LNCaP clone FGC (cell line): ENCODE measurements at regions not wholly inside any gene's neighbourhood (a gene's known extent, or its start where the extent isn't known, plus 50 kb on each side); places are given as distances from the start of the nearest gene placed in this dataset.

Experiments
- DNase-seq: peaks from one replicate; pipeline ENCODE4 v3.0.0-alpha.2; 2011; ENCODE audit warnings: low read depth
- H3K4me3 ChIP-seq: 2 replicates; pipeline ENCODE4 v1.5.1; 2011; ENCODE audit warnings: mild to moderate bottlenecking, low read depth, low read length, control low read depth
- TF ChIP-seq, protein P1 (sequence below): IDR thresholded peaks from 2 replicates; pipeline ENCODE4 v1.5.1; 2012; ENCODE audit warnings: mild to moderate bottlenecking; ENCODE audit not compliant: control insufficient read depth, insufficient read depth; ENCODE audit errors: extremely low read depth

- TF ChIP-seq, protein P1, sequence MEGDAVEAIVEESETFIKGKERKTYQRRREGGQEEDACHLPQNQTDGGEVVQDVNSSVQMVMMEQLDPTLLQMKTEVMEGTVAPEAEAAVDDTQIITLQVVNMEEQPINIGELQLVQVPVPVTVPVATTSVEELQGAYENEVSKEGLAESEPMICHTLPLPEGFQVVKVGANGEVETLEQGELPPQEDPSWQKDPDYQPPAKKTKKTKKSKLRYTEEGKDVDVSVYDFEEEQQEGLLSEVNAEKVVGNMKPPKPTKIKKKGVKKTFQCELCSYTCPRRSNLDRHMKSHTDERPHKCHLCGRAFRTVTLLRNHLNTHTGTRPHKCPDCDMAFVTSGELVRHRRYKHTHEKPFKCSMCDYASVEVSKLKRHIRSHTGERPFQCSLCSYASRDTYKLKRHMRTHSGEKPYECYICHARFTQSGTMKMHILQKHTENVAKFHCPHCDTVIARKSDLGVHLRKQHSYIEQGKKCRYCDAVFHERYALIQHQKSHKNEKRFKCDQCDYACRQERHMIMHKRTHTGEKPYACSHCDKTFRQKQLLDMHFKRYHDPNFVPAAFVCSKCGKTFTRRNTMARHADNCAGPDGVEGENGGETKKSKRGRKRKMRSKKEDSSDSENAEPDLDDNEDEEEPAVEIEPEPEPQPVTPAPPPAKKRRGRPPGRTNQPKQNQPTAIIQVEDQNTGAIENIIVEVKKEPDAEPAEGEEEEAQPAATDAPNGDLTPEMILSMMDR = no peak
- DNase-seq = no peak
- no peak overlapping the region for H3K4me3 ChIP-seq
These were observed 104.3 kb upstream of the DYNLRB2 start for GRCh38 chr16:80436510-80436909.

DNA sequence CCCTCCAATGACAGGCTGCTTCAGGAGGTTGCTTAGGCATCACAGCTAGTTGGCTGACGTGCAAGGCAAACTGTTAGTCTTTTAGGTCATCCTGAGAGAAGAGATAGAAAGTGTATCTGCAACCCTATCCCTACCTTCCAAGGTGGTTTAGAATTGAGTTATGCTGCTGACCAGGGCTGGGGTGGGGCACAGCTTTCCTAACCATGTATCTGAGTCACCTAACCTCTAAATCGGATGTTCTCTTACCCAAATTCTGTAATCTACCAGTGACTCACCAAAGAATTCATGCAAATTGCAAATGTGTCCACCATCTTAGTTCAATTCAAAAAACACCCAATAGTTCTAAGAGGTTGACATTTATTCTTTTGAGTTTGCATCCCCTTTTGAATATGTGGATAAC, 107.2 kb upstream of the DYNLRB2 start:
- no peak for DNase-seq
- TF ChIP-seq, protein P1 = no peak
- H3K4me3 ChIP-seq = no peak overlapping the region

DNA sequence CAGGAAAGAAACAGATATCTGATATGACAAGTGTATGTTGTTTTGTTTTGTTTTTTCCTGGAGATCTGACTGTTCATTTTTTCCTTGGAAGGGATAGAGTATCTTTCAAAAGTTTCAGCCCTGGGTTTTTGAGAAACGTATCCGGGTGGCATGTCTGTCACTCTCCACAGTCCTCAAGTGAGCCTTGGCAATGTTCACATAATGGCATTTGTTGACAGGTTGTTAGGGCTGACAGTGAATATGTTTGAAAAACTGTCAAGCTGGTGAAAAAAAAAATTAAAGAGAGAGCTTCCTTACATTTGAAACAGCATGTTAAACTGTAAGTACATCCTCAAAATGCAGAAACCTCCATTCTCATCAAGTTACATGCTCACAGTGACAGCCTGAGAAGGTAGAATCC, 113.0 kb upstream of the DYNLRB2 start:
- no peak overlapping the region for H3K4me3 ChIP-seq
- TF ChIP-seq, protein P1 = no peak
- no peak for DNase-seq

- H3K4me3 ChIP-seq = no peak overlapping the region
- no peak for DNase-seq
- TF ChIP-seq, protein P1 = no peak
These were observed 122.1 kb upstream of the DYNLRB2 start for GRCh38 chr16:80418517-80419355.

- TF ChIP-seq, protein P1 = no peak
- DNase-seq = no peak
- H3K4me3 ChIP-seq = no peak overlapping the region
These were observed 123.0 kb upstream of the DYNLRB2 start for GRCh38 chr16:80417706-80418271.

DNA sequence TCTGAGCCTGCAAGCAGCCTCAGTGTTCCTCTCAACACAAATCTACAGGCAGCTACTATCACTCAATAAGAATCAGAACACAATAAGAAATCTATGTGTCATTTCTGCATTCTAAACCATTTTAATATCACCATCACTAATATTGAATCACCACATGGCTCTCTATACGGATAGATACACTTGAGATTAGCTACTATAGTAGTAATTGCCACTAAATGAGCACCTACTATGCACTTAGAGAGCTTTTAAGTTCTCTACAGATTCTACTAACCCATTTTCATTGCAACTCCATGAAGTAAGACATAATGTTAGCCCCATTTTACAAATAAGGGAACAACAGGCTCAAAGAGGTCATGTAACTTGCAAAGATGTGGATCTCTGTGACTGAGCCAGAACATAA, 132.8 kb upstream of the DYNLRB2 start:
- DNase-seq = no peak
- TF ChIP-seq, protein P1 = no peak
- H3K4me3 ChIP-seq = no peak overlapping the region
